IMR-90 (cell line): ENCODE measurements at regions not wholly inside any gene's neighbourhood (a gene's known extent, or its start where the extent isn't known, plus 50 kb on each side); places are given as distances from the start of the nearest gene placed in this dataset.

Source experiments
- ATAC-seq: fragments of 200-7000 bp; cut with Tn5 transposase; 2 replicates; pipeline ENCODE4 v1.9.1; 2020; ENCODE audit warnings: low read depth, mild to moderate bottlenecking, moderate library complexity
- BruUV-seq: library from RNA; stranded (reverse); fragments of 400-500 nt; replicated peaks from 2 replicates; lab custom pipeline; 2021; lab: Mats Ljungman, UMichigan
- CTCF ChIA-PET: fragments of 300-600 bp; formaldehyde crosslinking; extraction: SDS; loops from one replicate; lab custom pipeline; 2021; ENCODE audit warnings: antibody characterized with exemption; lab: Yijun Ruan, JAX
- POLR2A ChIA-PET: fragments of 300-600 bp; sonication (Branson Sonifier 250); formaldehyde crosslinking; loops from one replicate; lab custom pipeline; 2022; ENCODE audit warnings: antibody characterized with exemption; ENCODE audit not compliant: unreplicated experiment; lab: Charles Lee
- DNase-seq: peaks from one replicate; pipeline ENCODE4 v3.0.0; 2013
- H2AFZ ChIP-seq: replicated peaks from 2 replicates; pipeline ENCODE3; 2013; ENCODE audit warnings: low read length, mild to moderate bottlenecking; ENCODE audit not compliant: poor library complexity
- H2AK5ac ChIP-seq: 2 replicates; pipeline ENCODE4 v1.6.1; 2013; ENCODE audit warnings: low read depth, low read length, inconsistent platforms
- H2AK9ac ChIP-seq: replicated peaks from 2 replicates; pipeline ENCODE3; 2013; ENCODE audit warnings: mild to moderate bottlenecking, low read depth, low read length, moderate library complexity; ENCODE audit not compliant: poor library complexity
- H2BK120ac ChIP-seq: 2 replicates; pipeline ENCODE4 v1.6.1; 2013; ENCODE audit warnings: low read depth, low read length, inconsistent platforms
- H2BK15ac ChIP-seq: 3 replicates; pipeline ENCODE4 v1.6.1; 2013; ENCODE audit warnings: low read depth, low read length, inconsistent platforms
- H2BK20ac ChIP-seq: 2 replicates; pipeline ENCODE4 v1.6.1; 2013; ENCODE audit warnings: low read depth, mild to moderate bottlenecking, inconsistent platforms, low read length, moderate library complexity
- H2BK5ac ChIP-seq: 2 replicates; pipeline ENCODE4 v1.6.1; 2013; ENCODE audit warnings: mild to moderate bottlenecking, low read depth, low read length, inconsistent platforms; ENCODE audit not compliant: poor library complexity, severe bottlenecking
- H3K14ac ChIP-seq: replicated peaks from 2 replicates; pipeline ENCODE4 v1.6.1; 2013; ENCODE audit warnings: low read depth, low read length, inconsistent platforms
- H3K18ac ChIP-seq: 2 replicates; pipeline ENCODE4 v1.6.1; 2013; ENCODE audit warnings: low read depth, low read length, control low read depth
- H3K23ac ChIP-seq: 2 replicates; pipeline ENCODE4 v1.6.1; 2013; ENCODE audit warnings: low read depth, low read length, inconsistent platforms
- H3K27ac ChIP-seq: 2 replicates; pipeline ENCODE4 v1.5.1; 2013; ENCODE audit warnings: mild to moderate bottlenecking, control low read depth, low read length; ENCODE audit not compliant: insufficient read depth
- H3K27me3 ChIP-seq: 2 replicates; pipeline ENCODE4 v1.6.1; 2013; ENCODE audit warnings: low read length; ENCODE audit not compliant: control insufficient read depth, insufficient read depth
- H3K36me3 ChIP-seq: 2 replicates; pipeline ENCODE4 v1.6.1; 2013; ENCODE audit warnings: low read length, mixed read lengths; ENCODE audit not compliant: control insufficient read depth, insufficient read depth
- H3K4ac ChIP-seq: 2 replicates; pipeline ENCODE4 v1.6.1; 2013; ENCODE audit warnings: low read depth, low read length, inconsistent platforms
- H3K4me1 ChIP-seq: 2 replicates; pipeline ENCODE4 v1.6.1; 2013; ENCODE audit warnings: low read length, mixed read lengths; ENCODE audit not compliant: control insufficient read depth, insufficient read depth
- H3K4me2 ChIP-seq: 2 replicates; pipeline ENCODE4 v1.6.1; 2013; ENCODE audit warnings: low read depth, mild to moderate bottlenecking, control low read depth, low read length, moderate library complexity
- H3K4me3 ChIP-seq: 2 replicates; pipeline ENCODE4 v1.5.1; 2013; ENCODE audit warnings: low read depth, mild to moderate bottlenecking, control low read depth, low read length, moderate library complexity; ENCODE audit not compliant: insufficient read depth
- H3K56ac ChIP-seq: 2 replicates; pipeline ENCODE4 v1.6.1; 2013; ENCODE audit warnings: low read length, inconsistent platforms; ENCODE audit not compliant: insufficient read depth; ENCODE audit errors: extremely low read depth
- H3K79me1 ChIP-seq, 2 experiments: 2 replicates each; pipeline ENCODE4 v1.6.1; 2013; ENCODE audit warnings: low read length in 2 of 2, inconsistent platforms in 1 of 2, low read depth in 1 of 2
- H3K9ac ChIP-seq: 2 replicates; pipeline ENCODE4 v1.6.1; 2013; ENCODE audit warnings: low read depth, low read length, control low read depth
- H3K9me1 ChIP-seq: 2 replicates; pipeline ENCODE4 v1.6.1; 2013; ENCODE audit warnings: low read length, inconsistent platforms; ENCODE audit not compliant: insufficient read depth
- H3K9me3 ChIP-seq: 2 replicates; pipeline ENCODE4 v1.6.1; 2013; ENCODE audit warnings: low read length; ENCODE audit not compliant: control insufficient read depth, insufficient read depth
- H4K20me1 ChIP-seq: 2 replicates; pipeline ENCODE4 v1.6.1; 2013; ENCODE audit warnings: low read length, inconsistent platforms; ENCODE audit not compliant: insufficient read depth
- H4K5ac ChIP-seq: 2 replicates; pipeline ENCODE4 v1.6.1; 2013; ENCODE audit warnings: mild to moderate bottlenecking, low read depth, low read length, control low read depth
- H4K8ac ChIP-seq, 2 experiments: 2 replicates each; pipeline ENCODE4 v1.6.1; 2013; ENCODE audit warnings: low read depth in 2 of 2, low read length in 2 of 2, control low read depth in 1 of 2, inconsistent platforms in 1 of 2
- H4K91ac ChIP-seq: 2 replicates; pipeline ENCODE4 v1.6.1; 2013; ENCODE audit warnings: low read depth, low read length, inconsistent platforms; ENCODE audit not compliant: insufficient read depth
- BHLHE40 ChIP-seq: fragments of 150-350 bp; IDR thresholded peaks from 2 replicates; pipeline ENCODE4 v1.6.1; 2016; ENCODE audit warnings: mild to moderate bottlenecking, low read depth, low read length
- MAFK ChIP-seq: IDR thresholded peaks from 2 replicates; pipeline ENCODE4 v1.6.1; 2012; ENCODE audit warnings: low read depth, low read length, improper control_type of control experiment
- MXI1 ChIP-seq: IDR thresholded peaks from 2 replicates; pipeline ENCODE4 v1.6.1; 2012; ENCODE audit warnings: low read depth, mild to moderate bottlenecking, low read length, moderate library complexity, borderline replicate concordance
- NFE2L2 ChIP-seq: fragments of 150-350 bp; IDR thresholded peaks from 2 replicates; pipeline ENCODE4 v1.6.1; 2016; ENCODE audit warnings: low read depth, mild to moderate bottlenecking, low read length
- RFX5 ChIP-seq: IDR thresholded peaks from 2 replicates; pipeline ENCODE4 v1.8.0; 2012; ENCODE audit warnings: low read depth, mild to moderate bottlenecking, low read length, moderate library complexity
- SMC3 ChIP-seq: fragments of 150-350 bp; IDR thresholded peaks from 2 replicates; pipeline ENCODE4 v1.6.1; 2016; ENCODE audit warnings: low read depth, mild to moderate bottlenecking, antibody characterized with exemption, low read length, moderate library complexity
- USF2 ChIP-seq: fragments of 150-350 bp; IDR thresholded peaks from 2 replicates; pipeline ENCODE4 v1.6.1; 2017; ENCODE audit warnings: mild to moderate bottlenecking, antibody characterized with exemption, low read length, low read depth
- WGBS, 2 experiments: methylation state at CpG; one replicate each; pipeline versions ENCODE4 v1.1.5 to v1.1.7; 2013; ENCODE audit warnings: missing lambda C conversion rate in 2 of 2; ENCODE audit not compliant: insufficient read length in 1 of 2; ENCODE audit errors: extremely low coverage in 2 of 2; 5-methylcytosine and 5-hydroxymethylcytosine counted together
- dilution Hi-C: fragments of 300-500 bp; cut with HindIII; formaldehyde crosslinking; loops from one replicate; pipeline ENCODE4 v1.14.3; 2018; ENCODE audit warnings: low sequenced_read_pairs; ENCODE audit not compliant: unreplicated experiment
- in situ Hi-C: fragments of 300-500 bp; cut with MboI; formaldehyde crosslinking; loops from 3 replicates; pipeline ENCODE4 v1.14.3; 2019; ENCODE audit warnings: low sequenced_read_pairs, inconsistent platforms, mixed read lengths
- intact Hi-C: fragments of 100-400 bp; cut with micrococcal nuclease; formaldehyde crosslinking; loops from 2 replicates; pipeline ENCODE4 v1.10.0; 2022

- no TSS peak for BruUV-seq
- Histone ChIP-seq H2AK5ac (no peak overlapping the region), H3K18ac (no peak overlapping the region), H3K4me1 (no peaks in the 10 kb centered on the region), H3K4me3 (no peak overlapping the region), H4K5ac (no peak overlapping the region), H3K27me3 (no peaks in the 10 kb centered on the region; the same call in 1 of the 2 replicates), H3K56ac (no peak overlapping the region), H3K9me1 (no peaks in the 10 kb centered on the region), H2AFZ (no peak overlapping the region), H2BK120ac (no peak overlapping the region), H2BK15ac (no peak overlapping the region), H3K23ac (no peak overlapping the region), H2BK20ac (no peak overlapping the region), H4K91ac (no peak overlapping the region), H3K36me3 (no peaks in the 10 kb centered on the region), H3K14ac (no peak overlapping the region), H3K4ac (no peak overlapping the region), H2BK5ac (no peak overlapping the region), H3K9me3 (no peaks in the 10 kb centered on the region), H4K20me1 (no peaks in the 10 kb centered on the region), H3K27ac (no peak overlapping the region), H3K9ac (no peak overlapping the region), H3K79me1 (no peaks in the 10 kb centered on the region), H4K8ac (no peak overlapping the region), H3K4me2 (no peak overlapping the region), H2AK9ac (no peak overlapping the region)
- CTCF ChIA-PET: no interaction called here
- dilution Hi-C loops (no loop called here), in situ Hi-C loops (loop anchor here (10.0 kb wide), 1 partner anchor 61 kb away; no protein-coding TSS in a partner anchor), intact Hi-C loops (no loop called here)
- 13% methylated on average over 4 of the region's 16 CpGs; no CpG with 5 or more reads in 1 of the 2 experiments for WGBS, 2 experiments
- ATAC-seq (no peak), DNase-seq (no peak)
- POLR2A ChIA-PET: no interaction called here
- TF ChIP-seq MAFK (no peak), RFX5 (no peak), NFE2L2 (no peak), BHLHE40 (no peak), SMC3 (no peak), MXI1 (no peak), USF2 (no peak)
Observed at GRCh38 chr9:14515571-14516198, 177.5 kb downstream of the ZDHHC21 start.
